PC-3 (cell line): ENCODE measurements at regions not wholly inside any gene's neighbourhood (a gene's known extent, or its start where the extent isn't known, plus 50 kb on each side); places are given as distances from the start of the nearest gene placed in this dataset.
A peak's percentile ranks its signal among the peaks of the same experiment; 100 is the strongest.

Source experiments
- ATAC-seq: fragments of 200-7000 bp; cut with Tn5 transposase; 2 replicates; pipeline ENCODE4 v1.9.1; 2020; ENCODE audit warnings: mild to moderate bottlenecking, moderate library complexity
- BruUV-seq: library from RNA; stranded (reverse); fragments of 400-500 nt; replicated peaks from 2 replicates; lab custom pipeline; 2021; lab: Mats Ljungman, UMichigan
- CTCF ChIA-PET: fragments of 300-600 bp; sonication (Branson Sonifier 250); formaldehyde crosslinking; loops from one replicate; lab custom pipeline; 2022; ENCODE audit warnings: antibody characterized with exemption; lab: Charles Lee
- POLR2A ChIA-PET: fragments of 300-600 bp; sonication (Branson Sonifier 250); formaldehyde crosslinking; loops from one replicate; lab custom pipeline; 2022; ENCODE audit warnings: antibody characterized with exemption; ENCODE audit not compliant: unreplicated experiment; lab: Charles Lee
- DNase-seq: peaks from one replicate; pipeline ENCODE4 v3.0.0-alpha.2; 2015
- H2AFZ ChIP-seq: fragments of 300-600 bp; sonication (generic); 2 replicates; pipeline ENCODE4 v1.6.0; 2016; ENCODE audit warnings: antibody characterized with exemption, low read length
- H3F3A ChIP-seq: fragments of 300-600 bp; sonication (generic); one replicate; pipeline ENCODE4 v1.6.0; 2017; ENCODE audit warnings: antibody characterized with exemption, low read length, control low read depth, mild to moderate bottlenecking; ENCODE audit not compliant: unreplicated experiment
- H3K27ac ChIP-seq: fragments of 300-600 bp; sonication (generic); 2 replicates; pipeline ENCODE4 v1.5.1; 2016; ENCODE audit warnings: mild to moderate bottlenecking, low read length
- H3K27me3 ChIP-seq: fragments of 300-600 bp; sonication (generic); 2 replicates; pipeline ENCODE4 v1.6.1; 2016; ENCODE audit warnings: low read length, mixed read lengths
- H3K36me3 ChIP-seq: fragments of 300-600 bp; sonication (generic); 2 replicates; pipeline ENCODE4 v1.6.1; 2016; ENCODE audit warnings: low read depth, mixed run types, low read length, mixed read lengths
- H3K4me1 ChIP-seq: fragments of 300-600 bp; sonication (generic); 2 replicates; pipeline ENCODE4 v1.5.1; 2016; ENCODE audit warnings: low read length; ENCODE audit not compliant: insufficient read depth
- H3K4me2 ChIP-seq: fragments of 300-600 bp; sonication (generic); 2 replicates; pipeline ENCODE4 v1.6.0; 2016; ENCODE audit warnings: low read length
- H3K4me3 ChIP-seq: fragments of 300-600 bp; sonication (generic); 2 replicates; pipeline ENCODE4 v1.5.1; 2016; ENCODE audit warnings: mild to moderate bottlenecking, low read length, mixed read lengths
- H3K79me2 ChIP-seq: fragments of 300-600 bp; sonication (generic); 2 replicates; pipeline ENCODE4 v1.6.1; 2017; ENCODE audit warnings: low read length, mixed read lengths
- H3K9ac ChIP-seq: fragments of 300-600 bp; sonication (generic); 2 replicates; pipeline ENCODE4 v1.6.0; 2016; ENCODE audit warnings: mild to moderate bottlenecking, low read length
- H3K9me2 ChIP-seq: fragments of 300-600 bp; sonication (generic); replicated peaks from 2 replicates; pipeline ENCODE4 v1.6.1; 2016; ENCODE audit warnings: mixed run types, low read length, mixed read lengths
- H3K9me3 ChIP-seq: fragments of 300-600 bp; sonication (generic); 2 replicates; pipeline ENCODE4 v1.6.1; 2016; ENCODE audit warnings: low read length, mixed read lengths
- H4K20me1 ChIP-seq: fragments of 300-600 bp; sonication (generic); 2 replicates; pipeline ENCODE4 v1.6.1; 2016; ENCODE audit warnings: low read length, mixed read lengths
- EZH2 ChIP-seq: fragments of 300-600 bp; sonication (generic); IDR thresholded peaks from one replicate; pipeline ENCODE4 v1.6.1; 2017; ENCODE audit warnings: antibody characterized with exemption, mild to moderate bottlenecking, low read length; ENCODE audit not compliant: unreplicated experiment
- EZH2phosphoT487 ChIP-seq: fragments of 300-600 bp; sonication (generic); IDR thresholded peaks from 2 replicates; pipeline ENCODE4 v1.6.1; 2018; ENCODE audit warnings: mild to moderate bottlenecking, antibody characterized with exemption, low read length, borderline replicate concordance
- intact Hi-C: fragments of 100-400 bp; cut with micrococcal nuclease; formaldehyde crosslinking; loops from 2 replicates; pipeline ENCODE4 v1.9.0; 2023
- TF ChIP-seq, protein P1 (sequence below): fragments of 300-600 bp; sonication (generic); conservative IDR thresholded peaks from 2 replicates; pipeline ENCODE4 v1.5.1; 2017; ENCODE audit warnings: antibody characterized with exemption, low read depth, mild to moderate bottlenecking, low read length

DNA sequence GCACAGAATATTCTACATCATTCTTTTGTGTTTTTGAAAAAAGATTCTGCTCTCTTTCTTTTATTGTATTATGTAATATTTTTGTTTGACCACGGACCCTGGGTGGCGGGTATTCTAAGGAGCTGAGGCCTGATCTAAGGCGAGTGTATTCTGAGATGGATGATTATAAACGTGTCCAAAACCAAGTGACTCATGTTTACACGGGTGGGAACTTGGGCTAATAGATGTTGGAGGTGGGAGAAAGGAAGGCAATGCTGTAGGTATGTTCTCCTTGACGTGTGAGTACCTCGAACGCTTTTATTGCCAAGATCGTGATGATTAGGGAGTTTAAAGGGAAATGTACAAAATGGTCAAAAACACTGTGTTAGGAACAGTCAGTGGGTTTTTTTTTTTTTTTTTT is 188.9 kb upstream of the FAT1 start:
- H3K9ac ChIP-seq, result no peak overlapping the region
- TF ChIP-seq EZH2, result no peak
- no peak for TF ChIP-seq EZH2phosphoT487
- TF ChIP-seq, protein P1, sequence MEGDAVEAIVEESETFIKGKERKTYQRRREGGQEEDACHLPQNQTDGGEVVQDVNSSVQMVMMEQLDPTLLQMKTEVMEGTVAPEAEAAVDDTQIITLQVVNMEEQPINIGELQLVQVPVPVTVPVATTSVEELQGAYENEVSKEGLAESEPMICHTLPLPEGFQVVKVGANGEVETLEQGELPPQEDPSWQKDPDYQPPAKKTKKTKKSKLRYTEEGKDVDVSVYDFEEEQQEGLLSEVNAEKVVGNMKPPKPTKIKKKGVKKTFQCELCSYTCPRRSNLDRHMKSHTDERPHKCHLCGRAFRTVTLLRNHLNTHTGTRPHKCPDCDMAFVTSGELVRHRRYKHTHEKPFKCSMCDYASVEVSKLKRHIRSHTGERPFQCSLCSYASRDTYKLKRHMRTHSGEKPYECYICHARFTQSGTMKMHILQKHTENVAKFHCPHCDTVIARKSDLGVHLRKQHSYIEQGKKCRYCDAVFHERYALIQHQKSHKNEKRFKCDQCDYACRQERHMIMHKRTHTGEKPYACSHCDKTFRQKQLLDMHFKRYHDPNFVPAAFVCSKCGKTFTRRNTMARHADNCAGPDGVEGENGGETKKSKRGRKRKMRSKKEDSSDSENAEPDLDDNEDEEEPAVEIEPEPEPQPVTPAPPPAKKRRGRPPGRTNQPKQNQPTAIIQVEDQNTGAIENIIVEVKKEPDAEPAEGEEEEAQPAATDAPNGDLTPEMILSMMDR, result no peak
- no peak overlapping the region for H3K4me3 ChIP-seq
- CTCF ChIA-PET, result no interaction called here
- intact Hi-C loops, result no loop called here
- no peak overlapping the region for H3K4me2 ChIP-seq
- H3K27ac ChIP-seq, result no peak overlapping the region
- POLR2A ChIA-PET, result no interaction called here
- no peaks in the 10 kb centered on the region for H3K27me3 ChIP-seq
- H3K9me3 ChIP-seq, result no peaks in the 10 kb centered on the region
- no peaks in the 10 kb centered on the region for H3K36me3 ChIP-seq
- H4K20me1 ChIP-seq, result no peaks in the 10 kb centered on the region
- H3K79me2 ChIP-seq, result no peaks in the 10 kb centered on the region
- no peaks in the 10 kb centered on the region for H3F3A ChIP-seq
- H3K9me2 ChIP-seq, result no peaks in the 10 kb centered on the region
- no TSS peak for BruUV-seq
- ATAC-seq, result peak; percentile 57
- no peak overlapping the region for H2AFZ ChIP-seq
- no peak for DNase-seq
- 0 out of 2 replicates have a peak, but pooled peaks cover 3% of the 10 kb centered on the region for H3K4me1 ChIP-seq

GRCh38 chr4:186915816-186916215 is 192.2 kb upstream of the FAT1 start:
- no peak for TF ChIP-seq EZH2phosphoT487
- TF ChIP-seq, protein P1, result no peak
- TF ChIP-seq EZH2, result no peak
- intact Hi-C loops, result no loop called here
- Histone ChIP-seq H3F3A (no peaks in the 10 kb centered on the region), H3K79me2 (no peaks in the 10 kb centered on the region), H3K9ac (no peak overlapping the region), H3K9me3 (no peaks in the 10 kb centered on the region), H3K4me1 (0 out of 2 replicates have a peak, but pooled peaks cover 3% of the 10 kb centered on the region), H3K9me2 (no peaks in the 10 kb centered on the region), H3K27me3 (no peaks in the 10 kb centered on the region), H2AFZ (no peak overlapping the region), H3K4me3 (no peak overlapping the region), H4K20me1 (no peaks in the 10 kb centered on the region), H3K36me3 (no peaks in the 10 kb centered on the region), H3K4me2 (no peak overlapping the region), H3K27ac (no peak overlapping the region)
- DNase-seq (no peak), ATAC-seq (no peak)
- ChIA-PET CTCF (no interaction called here), POLR2A (no interaction called here)
- BruUV-seq, result no TSS peak

DNA sequence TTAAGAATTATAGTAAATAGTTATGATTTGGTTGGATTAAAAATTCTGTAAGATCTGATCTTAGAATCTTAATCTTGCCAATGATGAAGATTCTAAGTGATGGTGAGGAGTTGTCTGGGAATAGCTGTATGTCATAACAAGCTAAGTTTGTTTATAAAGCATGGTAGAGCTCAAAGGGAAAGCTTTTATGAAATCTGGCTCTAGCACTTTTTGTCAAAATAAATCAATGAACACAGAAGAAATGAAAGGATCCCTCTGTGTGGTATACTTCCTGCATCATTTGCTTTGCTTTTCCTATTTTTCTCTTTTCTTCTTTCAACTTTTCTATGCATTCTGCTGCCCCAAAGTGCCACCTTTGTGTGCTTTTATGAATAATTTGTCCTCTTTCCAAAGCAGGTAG is 193.5 kb upstream of the FAT1 start:
- no peaks in the 10 kb centered on the region for H3K27me3 ChIP-seq
- H3K9me3 ChIP-seq, result no peaks in the 10 kb centered on the region
- intact Hi-C loops, result no loop called here
- no peak overlapping the region for H2AFZ ChIP-seq
- H3K4me2 ChIP-seq, result no peak overlapping the region
- ATAC-seq, result no peak
- DNase-seq, result no peak
- H3K9ac ChIP-seq, result no peak overlapping the region
- TF ChIP-seq, protein P1, result no peak
- TF ChIP-seq EZH2 (no peak), EZH2phosphoT487 (no peak)
- no peak overlapping the region for H3K4me3 ChIP-seq
- no peaks in the 10 kb centered on the region for H3K79me2 ChIP-seq
- POLR2A ChIA-PET, result no interaction called here
- H3K9me2 ChIP-seq, result no peaks in the 10 kb centered on the region
- H3K27ac ChIP-seq, result no peak overlapping the region
- CTCF ChIA-PET, result no interaction called here
- BruUV-seq, result no TSS peak
- no peaks in the 10 kb centered on the region for H3K36me3 ChIP-seq
- H3K4me1 ChIP-seq, result 0 out of 2 replicates have a peak, but pooled peaks cover 3% of the 10 kb centered on the region
- no peaks in the 10 kb centered on the region for H3F3A ChIP-seq
- H4K20me1 ChIP-seq, result no peaks in the 10 kb centered on the region
